LNCAP (cell line): ENCODE measurements at regions not wholly inside any gene's neighbourhood (a gene's known extent, or its start where the extent isn't known, plus 50 kb on each side); places are given as distances from the start of the nearest gene placed in this dataset.

Source experiments
- TF ChIP-seq, protein P1 (sequence below): fragments of 450-650 bp; IDR thresholded peaks from 2 replicates; pipeline ENCODE4 v1.5.1; 2017; ENCODE audit warnings: mild to moderate bottlenecking

GRCh38 chr6:28741363-28741762 lies 182.4 kb downstream of the TRIM27 start:
- TF ChIP-seq, protein P1, sequence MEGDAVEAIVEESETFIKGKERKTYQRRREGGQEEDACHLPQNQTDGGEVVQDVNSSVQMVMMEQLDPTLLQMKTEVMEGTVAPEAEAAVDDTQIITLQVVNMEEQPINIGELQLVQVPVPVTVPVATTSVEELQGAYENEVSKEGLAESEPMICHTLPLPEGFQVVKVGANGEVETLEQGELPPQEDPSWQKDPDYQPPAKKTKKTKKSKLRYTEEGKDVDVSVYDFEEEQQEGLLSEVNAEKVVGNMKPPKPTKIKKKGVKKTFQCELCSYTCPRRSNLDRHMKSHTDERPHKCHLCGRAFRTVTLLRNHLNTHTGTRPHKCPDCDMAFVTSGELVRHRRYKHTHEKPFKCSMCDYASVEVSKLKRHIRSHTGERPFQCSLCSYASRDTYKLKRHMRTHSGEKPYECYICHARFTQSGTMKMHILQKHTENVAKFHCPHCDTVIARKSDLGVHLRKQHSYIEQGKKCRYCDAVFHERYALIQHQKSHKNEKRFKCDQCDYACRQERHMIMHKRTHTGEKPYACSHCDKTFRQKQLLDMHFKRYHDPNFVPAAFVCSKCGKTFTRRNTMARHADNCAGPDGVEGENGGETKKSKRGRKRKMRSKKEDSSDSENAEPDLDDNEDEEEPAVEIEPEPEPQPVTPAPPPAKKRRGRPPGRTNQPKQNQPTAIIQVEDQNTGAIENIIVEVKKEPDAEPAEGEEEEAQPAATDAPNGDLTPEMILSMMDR, result no peak

GRCh38 chr6:28742668-28743270 lies 181.0 kb downstream of the TRIM27 start:
- TF ChIP-seq, protein P1, result no peak

DNA sequence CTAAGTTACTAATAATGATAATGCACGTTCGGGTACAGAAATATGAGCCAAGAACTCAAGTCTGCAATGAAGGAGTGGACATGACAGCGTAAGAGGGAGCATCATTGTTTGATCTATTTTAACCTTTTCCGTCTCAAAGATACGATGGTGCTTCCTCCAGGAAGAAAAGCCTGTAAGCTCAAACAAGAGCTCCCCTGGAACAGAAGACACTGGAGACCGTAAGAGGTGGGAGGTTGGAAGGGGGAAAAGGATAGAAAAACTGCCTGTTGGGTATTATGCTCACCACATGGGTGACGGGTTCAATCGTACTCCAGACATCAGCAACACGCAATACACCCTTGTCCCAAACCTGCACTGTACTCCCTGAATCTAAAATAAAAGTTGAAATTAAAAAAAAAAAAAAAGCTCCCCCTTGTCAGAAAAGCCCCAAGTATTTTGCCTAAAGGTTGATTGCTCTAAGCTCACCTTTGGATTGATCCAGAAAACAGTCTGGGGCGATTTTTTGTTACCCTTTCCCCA lies 180.5 kb downstream of the TRIM27 start:
- TF ChIP-seq, protein P1, result no peak

- TF ChIP-seq, protein P1, result no peak
These were observed 176.6 kb downstream of the TRIM27 start for GRCh38 chr6:28747083-28747630.

DNA sequence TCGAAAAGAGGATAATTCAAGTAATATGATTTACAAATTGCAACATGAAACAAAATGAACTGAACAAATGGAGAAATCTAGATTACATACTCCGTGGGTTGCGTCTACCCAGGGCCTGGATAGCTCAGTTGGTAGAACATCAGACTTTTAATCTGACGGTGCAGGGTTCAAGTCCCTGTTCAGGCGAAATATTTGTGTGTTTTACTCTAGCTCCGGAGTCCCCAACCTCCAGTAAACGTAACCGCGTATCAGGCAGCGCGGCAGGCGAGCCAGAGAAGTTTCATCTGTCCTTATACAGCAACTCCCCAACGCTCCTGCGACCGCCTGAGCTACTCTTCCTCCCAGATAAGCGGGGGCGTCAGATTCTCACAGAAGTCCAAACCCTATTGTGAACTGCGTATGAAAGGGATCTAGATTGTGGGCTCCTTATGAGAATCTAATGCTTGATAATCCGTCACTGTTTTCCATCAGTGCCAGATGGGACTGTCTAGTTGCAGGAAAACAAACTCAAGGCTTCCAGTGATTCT lies 176.1 kb downstream of the TRIM27 start:
- TF ChIP-seq, protein P1, result no peak

DNA sequence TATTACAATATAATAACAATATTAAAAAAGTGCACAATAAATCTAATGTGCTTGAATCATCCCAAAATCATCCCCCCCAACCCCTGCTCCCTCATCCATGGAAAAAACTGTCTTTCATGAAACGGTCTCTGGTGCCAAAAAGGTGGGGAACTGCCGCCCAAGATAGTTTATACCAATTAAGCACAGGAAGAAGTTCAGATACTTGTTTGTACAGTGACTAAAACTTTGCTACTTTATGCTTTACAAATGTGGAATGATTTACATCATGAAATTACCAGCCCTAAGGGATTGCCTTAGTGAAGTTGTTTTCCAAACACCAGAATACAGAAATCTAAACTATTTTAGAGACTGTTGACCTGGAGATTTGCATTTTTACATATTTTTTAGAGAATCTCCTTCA lies 175.6 kb downstream of the TRIM27 start:
- TF ChIP-seq, protein P1, result no peak

DNA sequence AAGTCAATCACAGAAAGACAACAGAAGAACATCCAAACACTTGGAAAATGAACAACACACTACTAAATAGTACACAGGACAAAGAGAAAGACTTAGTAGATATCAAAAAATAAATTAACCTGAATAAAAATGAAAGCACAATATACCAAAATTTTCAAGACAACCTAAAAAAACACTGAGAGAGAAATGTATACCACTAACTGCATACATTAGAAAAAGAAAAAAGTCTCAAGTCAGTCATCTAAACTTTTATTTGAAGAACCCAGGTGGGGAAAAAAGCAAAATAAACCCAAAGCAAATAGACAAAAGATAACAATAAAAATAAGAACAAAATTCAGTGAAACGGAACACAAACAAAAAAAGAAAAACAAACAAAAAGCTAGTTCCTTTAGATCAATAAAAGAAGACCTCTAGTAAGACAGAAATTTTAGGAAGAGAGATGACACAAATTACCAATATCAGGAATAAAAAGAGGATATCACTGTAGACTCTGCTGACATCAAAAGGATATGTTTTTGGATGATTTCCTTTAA lies 172.8 kb downstream of the TRIM27 start:
- TF ChIP-seq, protein P1, result no peak
